Thoracic aorta (tissue), 2 donors: ENCODE measurements at regions not wholly inside any gene's neighbourhood (a gene's known extent, or its start where the extent isn't known, plus 50 kb on each side); places are given as distances from the start of the nearest gene placed in this dataset.

Source experiments
- ATAC-seq: fragments of 150-250 bp; one replicate; pipeline ENCODE4 v1.8.0; 2017; ENCODE audit warnings: low read depth; ENCODE audit not compliant: insufficient number of reproducible peaks, low FRiP score
- DNase-seq: peaks from one replicate; pipeline ENCODE4 v3.0.0-alpha.2; 2020; ENCODE audit warnings: low spot score
- H3K27ac ChIP-seq, 2 donors: fragments of 200-600 bp; sonication (generic); 1 replicate in 1 of 2; 2 replicates in 1 of 2; pipeline ENCODE4 v1.5.1; 2016; ENCODE audit warnings: mild to moderate bottlenecking in 2 of 2, moderate library complexity in 2 of 2
- H3K27me3 ChIP-seq: fragments of 200-600 bp; sonication (generic); replicated peaks from 2 replicates; pipeline ENCODE4 v1.6.0; 2016; ENCODE audit warnings: mild to moderate bottlenecking; ENCODE audit not compliant: insufficient read depth
- H3K36me3 ChIP-seq: fragments of 200-600 bp; sonication (generic); one replicate; pipeline ENCODE4 v1.5.1; 2016
- H3K4me1 ChIP-seq, 2 donors: fragments of 200-600 bp; sonication (generic); 1 replicate in 1 of 2; 2 replicates in 1 of 2; pipeline versions ENCODE4 v1.5.1 to v1.6.0; 2016; ENCODE audit warnings: low read depth in 2 of 2, mild to moderate bottlenecking in 1 of 2; ENCODE audit not compliant: control insufficient read depth in 1 of 2
- H3K4me3 ChIP-seq: fragments of 200-600 bp; sonication (generic); 2 replicates; pipeline ENCODE4 v1.5.1; 2016; ENCODE audit warnings: mild to moderate bottlenecking
- H3K9me3 ChIP-seq: fragments of 200-600 bp; sonication (generic); 2 replicates; pipeline ENCODE4 v1.5.1; 2016
- CTCF ChIP-seq: fragments of 200-600 bp; sonication (generic); IDR thresholded peaks from one replicate; pipeline ENCODE4 v1.5.1; 2019; ENCODE audit warnings: antibody characterized with exemption

- no peaks in the 10 kb centered on the region for H3K9me3 ChIP-seq
- H3K36me3 ChIP-seq: no peaks in the 10 kb centered on the region
- ATAC-seq (no peak), DNase-seq (no peak)
- H3K27ac ChIP-seq: no peak overlapping the region
- TF ChIP-seq CTCF: no peak
- no peak overlapping the region for H3K4me3 ChIP-seq
- no peaks in the 10 kb centered on the region for H3K27me3 ChIP-seq
- peaks cover 0 to 3% of the 10 kb centered on the region in 2 donors for H3K4me1 ChIP-seq
Observed at GRCh38 chr3:10741891-10742671, 73.9 kb upstream of the SLC6A11 start.

GRCh38 chr3:10743366-10744097 is 72.5 kb upstream of the SLC6A11 start:
- Histone ChIP-seq H3K27ac (no peak overlapping the region), H3K36me3 (no peaks in the 10 kb centered on the region), H3K4me3 (no peak overlapping the region), H3K27me3 (no peaks in the 10 kb centered on the region), H3K9me3 (no peaks in the 10 kb centered on the region), H3K4me1 (peaks cover 0 to 2% of the 10 kb centered on the region in 2 donors)
- no peak for DNase-seq
- ATAC-seq: no peak
- no peak for TF ChIP-seq CTCF

GRCh38 chr3:10744098-10744465 is 71.9 kb upstream of the SLC6A11 start:
- no peak overlapping the region for H3K4me3 ChIP-seq
- no peak for TF ChIP-seq CTCF
- H3K9me3 ChIP-seq: no peaks in the 10 kb centered on the region
- no peaks in the 10 kb centered on the region for H3K27me3 ChIP-seq
- ATAC-seq: no peak
- no peak for DNase-seq
- H3K4me1 ChIP-seq: no peaks in the 10 kb centered on the region
- no peak overlapping the region for H3K27ac ChIP-seq
- H3K36me3 ChIP-seq: no peaks in the 10 kb centered on the region

GRCh38 chr3:10745392-10745791 is 70.6 kb upstream of the SLC6A11 start:
- Histone ChIP-seq H3K9me3 (no peaks in the 10 kb centered on the region), H3K27ac (no peak overlapping the region), H3K4me1 (no peaks in the 10 kb centered on the region), H3K4me3 (no peak overlapping the region), H3K27me3 (no peaks in the 10 kb centered on the region), H3K36me3 (no peaks in the 10 kb centered on the region)
- no peak for TF ChIP-seq CTCF
- ATAC-seq (no peak), DNase-seq (no peak)

GRCh38 chr3:10746001-10746400 is 70.0 kb upstream of the SLC6A11 start:
- TF ChIP-seq CTCF: no peak
- H3K27ac ChIP-seq: no peak overlapping the region
- no peaks in the 10 kb centered on the region for H3K27me3 ChIP-seq
- no peaks in the 10 kb centered on the region for H3K9me3 ChIP-seq
- no peak for ATAC-seq
- no peak overlapping the region for H3K4me3 ChIP-seq
- H3K36me3 ChIP-seq: no peaks in the 10 kb centered on the region
- no peak for DNase-seq
- no peaks in the 10 kb centered on the region for H3K4me1 ChIP-seq
